ENCODE measurements at regions not wholly inside any gene's neighbourhood (a gene's known extent, or its start where the extent isn't known, plus 50 kb on each side); places are given as distances from the start of the nearest gene placed in this dataset.

DNA sequence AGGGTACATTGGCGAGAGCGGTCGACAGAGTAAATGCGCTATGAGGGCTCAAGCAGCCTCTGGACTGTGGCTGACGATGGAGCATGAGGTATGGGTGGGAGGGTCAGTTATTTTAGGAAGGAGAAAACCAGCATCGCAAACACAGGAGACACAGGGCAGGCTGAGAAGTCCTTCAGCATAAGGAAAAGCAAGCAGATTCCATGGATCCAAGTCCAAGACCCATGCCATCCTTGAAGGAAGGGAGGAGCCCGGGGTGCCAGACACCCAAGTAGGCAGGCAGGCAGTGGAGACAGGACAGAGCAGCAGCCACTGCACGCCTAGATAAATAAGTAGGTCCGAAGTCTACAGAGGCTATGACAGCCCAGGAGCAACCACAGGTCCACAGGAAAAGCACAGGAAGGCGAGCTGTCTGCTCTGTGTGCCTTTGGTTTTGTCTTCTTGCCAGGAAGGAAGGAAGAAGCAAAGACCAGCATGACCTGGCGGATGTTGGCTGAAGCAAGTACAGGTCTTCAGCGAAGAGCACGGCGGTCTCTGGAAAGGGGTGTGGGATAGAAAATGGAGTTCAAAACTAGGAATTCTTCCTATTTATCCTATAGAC, 76.4 kb upstream of the SLC45A1 start:
- TF ChIP-seq, protein P1, sequence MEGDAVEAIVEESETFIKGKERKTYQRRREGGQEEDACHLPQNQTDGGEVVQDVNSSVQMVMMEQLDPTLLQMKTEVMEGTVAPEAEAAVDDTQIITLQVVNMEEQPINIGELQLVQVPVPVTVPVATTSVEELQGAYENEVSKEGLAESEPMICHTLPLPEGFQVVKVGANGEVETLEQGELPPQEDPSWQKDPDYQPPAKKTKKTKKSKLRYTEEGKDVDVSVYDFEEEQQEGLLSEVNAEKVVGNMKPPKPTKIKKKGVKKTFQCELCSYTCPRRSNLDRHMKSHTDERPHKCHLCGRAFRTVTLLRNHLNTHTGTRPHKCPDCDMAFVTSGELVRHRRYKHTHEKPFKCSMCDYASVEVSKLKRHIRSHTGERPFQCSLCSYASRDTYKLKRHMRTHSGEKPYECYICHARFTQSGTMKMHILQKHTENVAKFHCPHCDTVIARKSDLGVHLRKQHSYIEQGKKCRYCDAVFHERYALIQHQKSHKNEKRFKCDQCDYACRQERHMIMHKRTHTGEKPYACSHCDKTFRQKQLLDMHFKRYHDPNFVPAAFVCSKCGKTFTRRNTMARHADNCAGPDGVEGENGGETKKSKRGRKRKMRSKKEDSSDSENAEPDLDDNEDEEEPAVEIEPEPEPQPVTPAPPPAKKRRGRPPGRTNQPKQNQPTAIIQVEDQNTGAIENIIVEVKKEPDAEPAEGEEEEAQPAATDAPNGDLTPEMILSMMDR (IDR thresholded peaks at IDR 0.05): no peak
- no peak for TF ChIP-seq POLR2A (IDR thresholded peaks at IDR 0.05)

Measured in sigmoid colon (tissue), 3 donors.